ENCODE measurements at regions not wholly inside any gene's neighbourhood (a gene's known extent, or its start where the extent isn't known, plus 50 kb on each side); places are given as distances from the start of the nearest gene placed in this dataset.

GRCh38 chr6:14728396-14729024 is 517.4 kb upstream of the JARID2 start:
- no peak for DNase-seq

DNA sequence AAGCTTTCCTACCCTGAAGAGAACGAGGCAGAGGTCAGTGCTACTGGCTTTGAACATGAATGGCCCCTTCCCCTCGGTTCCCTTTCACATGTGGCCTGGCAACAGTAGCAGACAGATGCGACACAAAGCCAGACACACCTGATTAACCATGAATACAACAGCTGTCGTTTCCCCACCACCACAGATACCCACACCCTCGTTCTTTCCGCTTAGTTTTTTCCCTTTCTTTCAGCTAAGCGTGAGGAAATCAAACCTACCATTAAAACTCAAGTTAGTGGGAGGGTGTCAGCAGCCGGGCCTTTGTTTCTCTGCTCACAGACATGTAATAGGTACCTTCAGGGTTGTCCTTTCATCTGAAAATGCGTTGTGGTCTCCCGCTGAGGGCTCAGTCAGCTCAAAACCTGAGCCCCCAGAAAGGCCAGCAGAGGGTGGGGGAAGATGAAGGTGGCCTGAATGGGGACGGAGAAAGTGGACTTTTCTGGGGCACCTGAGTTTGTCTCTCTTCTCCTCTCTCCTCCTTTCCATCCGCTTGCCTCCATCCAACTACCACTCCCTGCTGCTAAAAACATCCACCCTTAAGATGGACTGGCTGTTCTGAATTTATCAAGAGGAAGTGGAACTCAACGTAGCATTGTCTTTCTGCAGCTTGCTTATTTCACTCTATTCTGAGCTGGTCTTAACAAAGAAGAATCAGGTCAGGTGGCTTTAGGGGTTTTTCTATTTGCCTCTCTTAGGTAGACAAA is 516.6 kb upstream of the JARID2 start:
- peak; percentile 38 to 76 for DNase-seq

GRCh38 chr6:14730654-14731053 is 515.2 kb upstream of the JARID2 start:
- DNase-seq = no peak

GRCh38 chr6:14731611-14732010 is 514.3 kb upstream of the JARID2 start:
- DNase-seq = no peak

- no peak for DNase-seq
Observed at GRCh38 chr6:14732226-14732843, 513.5 kb upstream of the JARID2 start.

DNA sequence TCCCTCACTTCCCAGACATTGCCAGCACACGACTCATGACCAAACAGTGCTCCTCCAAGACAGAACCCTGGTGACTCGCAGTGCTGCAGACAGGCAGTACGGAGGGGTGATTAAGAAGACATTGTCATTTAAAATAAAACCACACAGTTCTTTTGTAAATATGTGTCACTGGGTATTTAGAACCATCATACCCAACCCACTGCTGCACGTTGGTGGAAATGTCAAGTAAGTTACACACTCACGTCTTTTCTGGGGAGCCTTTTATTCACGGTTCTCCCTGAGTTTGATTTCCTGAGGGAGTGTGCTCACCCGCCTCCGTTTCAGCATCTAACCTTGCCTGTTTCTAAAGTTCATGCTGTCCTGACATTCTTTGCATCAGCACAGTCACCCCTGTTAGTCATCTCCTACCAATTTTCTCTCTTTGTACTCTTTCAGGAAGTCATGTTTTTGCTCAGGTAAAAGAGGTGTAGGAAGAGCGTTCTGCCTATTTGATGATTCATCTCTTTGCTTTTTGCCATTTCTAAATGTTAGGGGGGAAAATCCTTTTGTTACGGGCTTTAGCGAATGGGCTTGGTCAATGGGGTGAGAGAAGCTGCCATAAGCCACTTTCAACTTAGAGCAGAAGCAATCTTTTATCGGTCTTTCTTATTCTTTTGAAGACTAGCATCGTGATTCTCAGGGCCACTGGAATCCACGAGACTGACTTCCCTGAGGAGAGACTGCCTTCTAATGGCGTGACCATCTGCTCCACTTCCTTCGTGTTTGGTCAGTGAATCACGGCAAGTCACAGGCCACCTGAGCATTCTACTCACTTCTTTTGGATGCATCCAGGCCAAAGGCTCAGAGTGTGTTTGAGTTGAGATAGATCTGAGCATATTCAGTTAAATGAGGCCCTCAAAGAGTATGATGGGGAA is 512.8 kb upstream of the JARID2 start:
- no peak for DNase-seq

DNA sequence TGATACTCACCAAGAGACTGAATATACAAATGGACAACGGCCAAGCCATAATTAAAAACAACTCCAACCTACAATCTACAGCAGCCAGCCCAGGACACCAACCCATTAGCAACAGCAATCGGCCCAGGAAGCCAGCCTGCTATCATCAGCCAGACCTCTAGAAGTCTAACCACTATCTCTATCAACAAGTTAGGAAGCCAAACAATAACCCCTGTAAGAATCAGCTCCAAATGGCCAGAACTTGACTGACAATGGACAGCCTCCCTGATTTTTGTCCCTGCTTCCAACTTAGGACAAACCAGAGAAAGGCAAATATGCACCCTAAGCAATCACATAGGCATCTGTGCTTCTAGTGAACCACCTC is 511.8 kb upstream of the JARID2 start:
- no peak for DNase-seq

- DNase-seq = no peak
Observed at GRCh38 chr6:14734416-14735340, 511.2 kb upstream of the JARID2 start.

- no peak for DNase-seq
Observed at GRCh38 chr6:14735956-14736486, 509.8 kb upstream of the JARID2 start.

DNA sequence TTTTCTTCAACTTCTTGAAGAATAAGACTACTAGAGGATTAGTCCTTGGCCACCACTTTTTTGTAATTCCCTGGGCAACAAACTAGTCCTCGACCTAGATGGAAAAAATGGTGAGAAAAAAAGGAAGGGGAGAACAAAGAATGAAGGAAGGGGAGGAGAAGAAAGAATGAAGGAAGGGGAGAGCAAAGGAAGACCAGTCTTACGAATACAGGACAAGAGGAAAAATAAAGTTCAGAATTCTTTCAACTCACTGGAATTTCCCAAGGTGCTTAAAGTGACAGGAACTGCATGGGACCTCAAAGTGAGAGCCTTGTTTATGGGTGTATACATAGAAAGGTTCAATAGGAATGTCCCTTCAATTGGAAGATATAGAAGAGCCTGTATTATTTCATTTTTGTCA is 509.3 kb upstream of the JARID2 start:
- DNase-seq = no peak

- no peak for DNase-seq
Observed at GRCh38 chr6:14738497-14738896, 507.4 kb upstream of the JARID2 start.

- DNase-seq = no peak
Observed at GRCh38 chr6:14738933-14739332, 506.9 kb upstream of the JARID2 start.

- no peak for DNase-seq
Observed at GRCh38 chr6:14739827-14740226, 506.0 kb upstream of the JARID2 start.

GRCh38 chr6:14742171-14742570 is 503.7 kb upstream of the JARID2 start:
- DNase-seq = no peak

DNA sequence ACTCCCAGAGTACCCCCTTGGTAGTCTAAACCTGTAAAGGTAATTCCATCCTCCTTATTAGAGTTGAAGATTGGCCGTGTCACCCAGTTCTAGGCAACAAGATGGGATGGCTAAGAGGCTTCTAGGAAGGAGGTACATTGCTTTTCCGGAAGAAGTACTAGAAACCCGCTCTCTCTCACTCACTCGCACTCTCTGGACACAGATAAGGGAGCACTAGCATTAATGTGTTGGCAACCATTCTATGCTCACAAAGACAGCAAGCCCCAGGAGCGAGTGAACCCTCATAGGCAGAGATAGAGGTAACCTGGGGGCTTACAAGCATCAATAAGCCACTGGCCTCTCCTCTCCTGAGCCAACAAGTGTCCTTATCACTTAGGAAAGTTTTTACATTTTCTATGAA is 503.2 kb upstream of the JARID2 start:
- no peak for DNase-seq

- DNase-seq = no peak
Observed at GRCh38 chr6:14743144-14743473, 502.8 kb upstream of the JARID2 start.

GRCh38 chr6:14743474-14744211 is 502.2 kb upstream of the JARID2 start:
- DNase-seq = no peak

DNA sequence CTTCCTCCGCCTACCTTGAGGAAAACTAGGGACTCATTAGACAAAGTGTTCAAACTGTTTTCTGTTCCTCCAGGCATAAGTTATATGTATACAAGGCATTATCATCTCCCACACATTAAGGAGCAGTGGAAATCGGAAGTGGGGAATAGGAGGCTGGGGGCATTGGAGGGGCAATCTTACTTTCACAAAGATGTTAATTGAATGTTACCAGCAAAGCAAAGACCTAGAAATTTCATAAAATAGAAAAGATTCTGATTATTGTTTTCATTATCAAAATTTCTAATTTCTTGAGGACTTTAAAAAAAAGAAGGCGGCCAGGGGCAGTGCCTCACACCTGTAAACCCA is 501.7 kb upstream of the JARID2 start:
- no peak for DNase-seq

- DNase-seq = no peak
Observed at GRCh38 chr6:14746139-14746837, 499.6 kb upstream of the JARID2 start.

- DNase-seq = no peak
Observed at GRCh38 chr6:14747881-14748520, 497.9 kb upstream of the JARID2 start.
